Activated CD4-positive, alpha-beta T cell treated with anti-CD3 and anti-CD28 coated beads, Interleukin-2, amount 10 ng/mL, durations not matched to agents 7 days and 5 days (primary cell): ENCODE measurements at regions not wholly inside any gene's neighbourhood (a gene's known extent, or its start where the extent isn't known, plus 50 kb on each side); places are given as distances from the start of the nearest gene placed in this dataset.
"Not testable (repeated sequence)": the region's sequence is repeated elsewhere in the genome, so short reads cannot be mapped to it uniquely, and the experiment has no call there.

Experiments
- CTCF ChIA-PET: fragments of 350-600 bp; sonication (Branson Sonifier 250); formaldehyde crosslinking; loops from one replicate; lab custom pipeline; 2021; ENCODE audit warnings: antibody characterized with exemption; lab: Charles Lee
- POLR2A ChIA-PET: fragments of 350-600 bp; sonication (Branson Sonifier 250); formaldehyde crosslinking; loops from one replicate; lab custom pipeline; 2021; ENCODE audit warnings: antibody characterized with exemption; lab: Charles Lee
- DNase-seq: peaks from one replicate; pipeline ENCODE4 v3.0.0-alpha.2; 2020
- H3K27ac Mint-ChIP-seq: one replicate; pipeline ENCODE4 v1.8.0; 2021; ENCODE audit warnings: mild to moderate bottlenecking, moderate library complexity, mixed read lengths
- H3K27me3 Mint-ChIP-seq: one replicate; pipeline ENCODE4 v1.8.0; 2021; ENCODE audit warnings: mixed read lengths
- H3K36me3 Mint-ChIP-seq: one replicate; pipeline ENCODE4 v1.8.0; 2021; ENCODE audit warnings: low read depth, mixed read lengths
- H3K4me1 Mint-ChIP-seq: one replicate; pipeline ENCODE4 v1.8.0; 2021; ENCODE audit warnings: mixed read lengths
- H3K4me3 Mint-ChIP-seq: one replicate; pipeline ENCODE4 v1.8.0; 2021; ENCODE audit warnings: mild to moderate bottlenecking, moderate library complexity, mixed read lengths
- H3K9me3 Mint-ChIP-seq: one replicate; pipeline ENCODE4 v1.8.0; 2021; ENCODE audit warnings: mixed read lengths

- Mint-ChIP-seq H3K4me3 (no peak overlapping the region), H3K4me1 (no peaks in the 10 kb centered on the region), H3K36me3 (no peaks in the 10 kb centered on the region), H3K27me3 (peaks cover 3% of the 10 kb centered on the region), H3K9me3 (no peaks in the 10 kb centered on the region), H3K27ac (no peak overlapping the region)
- CTCF ChIA-PET, result no interaction called here
- POLR2A ChIA-PET, result no interaction called here
- no peak for DNase-seq
These were observed 249.1 kb upstream of the TEKT4 start for GRCh38 chr2:94622113-94622618.

- H3K36me3 Mint-ChIP-seq, POLR2A ChIA-PET, H3K27ac Mint-ChIP-seq, H3K9me3 Mint-ChIP-seq, DNase-seq, H3K27me3 Mint-ChIP-seq, CTCF ChIA-PET, H3K4me3 Mint-ChIP-seq, H3K4me1 Mint-ChIP-seq: not testable (repeated sequence)
These were observed 242.3 kb upstream of the TEKT4 start for GRCh38 chr2:94628953-94629352.

GRCh38 chr2:94641397-94641796 is 229.8 kb upstream of the TEKT4 start:
- H3K27me3 Mint-ChIP-seq, DNase-seq: not testable (repeated sequence)

GRCh38 chr2:94652131-94652530 is 219.1 kb upstream of the TEKT4 start:
- H3K4me1 Mint-ChIP-seq, H3K9me3 Mint-ChIP-seq, DNase-seq, H3K4me3 Mint-ChIP-seq, POLR2A ChIA-PET, CTCF ChIA-PET, H3K27ac Mint-ChIP-seq, H3K27me3 Mint-ChIP-seq, H3K36me3 Mint-ChIP-seq: not testable (repeated sequence)

More at GRCh38 chr2:94641397-94641796, 229.8 kb upstream of the TEKT4 start:
- CTCF ChIA-PET, POLR2A ChIA-PET, H3K4me1 Mint-ChIP-seq, H3K36me3 Mint-ChIP-seq, H3K4me3 Mint-ChIP-seq, H3K9me3 Mint-ChIP-seq, H3K27ac Mint-ChIP-seq: not testable (repeated sequence)

GRCh38 chr2:94669858-94670257 is 201.4 kb upstream of the TEKT4 start:
- H3K9me3 Mint-ChIP-seq, H3K27ac Mint-ChIP-seq, DNase-seq, POLR2A ChIA-PET, H3K4me3 Mint-ChIP-seq, H3K36me3 Mint-ChIP-seq, CTCF ChIA-PET, H3K4me1 Mint-ChIP-seq, H3K27me3 Mint-ChIP-seq: not testable (repeated sequence)

DNA sequence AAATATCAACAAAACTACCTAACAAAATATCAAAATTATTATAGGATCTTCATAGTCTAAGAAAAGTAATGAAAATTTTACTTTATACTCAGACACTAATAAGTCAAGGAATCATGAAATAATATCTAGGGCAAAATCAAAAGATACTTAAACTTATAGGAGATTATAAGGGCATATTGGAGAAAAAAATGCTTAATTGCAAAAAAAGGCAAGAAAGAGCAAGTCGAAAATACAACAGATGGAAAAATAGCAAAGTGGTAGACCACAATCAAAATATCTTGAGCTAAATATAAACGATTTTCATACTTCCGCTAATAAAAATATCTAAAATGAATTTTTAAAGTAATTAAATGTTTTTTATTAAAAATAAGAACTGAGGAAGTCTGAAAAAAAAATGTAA is 177.0 kb upstream of the TEKT4 start:
- H3K27ac Mint-ChIP-seq, result not testable (repeated sequence)

GRCh38 chr2:94708982-94709381 is 162.2 kb upstream of the TEKT4 start:
- H3K4me3 Mint-ChIP-seq, DNase-seq, POLR2A ChIA-PET, H3K27ac Mint-ChIP-seq, CTCF ChIA-PET, H3K4me1 Mint-ChIP-seq, H3K36me3 Mint-ChIP-seq, H3K27me3 Mint-ChIP-seq, H3K9me3 Mint-ChIP-seq: not testable (repeated sequence)

More for the DNA sequence above, 177.0 kb upstream of the TEKT4 start:
- H3K4me1 Mint-ChIP-seq, DNase-seq, CTCF ChIA-PET, H3K9me3 Mint-ChIP-seq, POLR2A ChIA-PET, H3K27me3 Mint-ChIP-seq, H3K36me3 Mint-ChIP-seq, H3K4me3 Mint-ChIP-seq: not testable (repeated sequence)

DNA sequence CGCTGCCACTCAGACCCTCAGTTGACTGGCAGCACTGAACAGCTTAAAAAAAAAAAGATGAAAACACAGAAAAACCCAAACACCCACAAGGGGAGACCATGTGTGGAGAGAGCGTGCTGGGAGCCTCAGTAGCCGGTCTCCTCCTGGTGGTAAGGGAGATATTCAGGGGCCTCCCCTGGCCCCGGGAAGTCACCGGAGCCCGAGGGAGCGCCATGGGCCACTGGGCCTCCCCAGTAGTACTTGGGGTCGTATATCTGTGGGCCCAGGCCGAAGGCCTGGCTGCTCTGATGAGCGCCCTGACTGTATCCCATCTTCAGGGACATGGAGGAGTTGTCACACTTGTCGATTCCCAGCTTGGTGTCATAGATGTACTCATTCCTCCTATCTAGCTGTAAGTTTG is 145.7 kb upstream of the TEKT4 start:
- Mint-ChIP-seq H3K36me3 (no peaks in the 10 kb centered on the region), H3K9me3 (no peaks in the 10 kb centered on the region), H3K27me3 (peaks cover 9% of the 10 kb centered on the region), H3K4me3 (no peak overlapping the region), H3K4me1 (no peaks in the 10 kb centered on the region), H3K27ac (no peak overlapping the region)
- no peak for DNase-seq
- POLR2A ChIA-PET, result no interaction called here
- CTCF ChIA-PET, result no interaction called here

- H3K36me3 Mint-ChIP-seq, CTCF ChIA-PET, DNase-seq, H3K27ac Mint-ChIP-seq, H3K4me3 Mint-ChIP-seq, H3K4me1 Mint-ChIP-seq, POLR2A ChIA-PET, H3K9me3 Mint-ChIP-seq: not testable (repeated sequence)
- H3K27me3 Mint-ChIP-seq, result peaks cover 13% of the 10 kb centered on the region
These were observed 135.7 kb upstream of the TEKT4 start for GRCh38 chr2:94735536-94735935.

GRCh38 chr2:94737145-94737544 is 134.1 kb upstream of the TEKT4 start:
- DNase-seq, H3K9me3 Mint-ChIP-seq, H3K27ac Mint-ChIP-seq, H3K36me3 Mint-ChIP-seq, CTCF ChIA-PET, POLR2A ChIA-PET, H3K4me3 Mint-ChIP-seq, H3K4me1 Mint-ChIP-seq: not testable (repeated sequence)
- H3K27me3 Mint-ChIP-seq, result peaks cover 15% of the 10 kb centered on the region

GRCh38 chr2:94737736-94738342 is 133.4 kb upstream of the TEKT4 start:
- DNase-seq, H3K4me1 Mint-ChIP-seq, H3K4me3 Mint-ChIP-seq, CTCF ChIA-PET, POLR2A ChIA-PET, H3K36me3 Mint-ChIP-seq, H3K27ac Mint-ChIP-seq, H3K9me3 Mint-ChIP-seq: not testable (repeated sequence)
- H3K27me3 Mint-ChIP-seq, result peaks cover 15% of the 10 kb centered on the region

GRCh38 chr2:94753466-94753998 is 117.7 kb upstream of the TEKT4 start:
- H3K27me3 Mint-ChIP-seq, result peaks cover 3% of the 10 kb centered on the region
- no peaks in the 10 kb centered on the region for H3K4me1 Mint-ChIP-seq
- no peak overlapping the region for H3K27ac Mint-ChIP-seq
- DNase-seq, result no peak
- POLR2A ChIA-PET, result no interaction called here
- CTCF ChIA-PET, result no interaction called here
- H3K36me3 Mint-ChIP-seq, result no peaks in the 10 kb centered on the region
- H3K4me3 Mint-ChIP-seq, result no peak overlapping the region
- no peaks in the 10 kb centered on the region for H3K9me3 Mint-ChIP-seq

DNA sequence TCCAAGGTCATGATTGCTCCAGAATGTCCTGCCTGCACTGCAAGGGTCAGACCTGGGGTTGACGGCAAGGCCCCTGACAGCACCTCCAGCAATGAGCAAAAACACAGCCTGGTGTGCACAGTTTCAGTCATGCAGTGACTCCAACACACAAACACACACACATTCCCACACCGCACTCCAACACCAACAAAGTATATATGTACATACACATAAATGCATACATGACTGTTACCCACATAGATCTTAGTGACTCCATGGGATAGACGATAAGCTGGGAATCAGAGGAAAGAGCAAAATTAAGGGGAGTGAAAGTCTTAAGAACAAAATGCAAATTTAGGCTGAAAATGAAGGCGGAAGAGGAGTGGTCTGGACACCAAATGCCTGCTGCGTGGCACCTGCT is 112.7 kb upstream of the TEKT4 start:
- Mint-ChIP-seq H3K4me1 (no peaks in the 10 kb centered on the region), H3K9me3 (no peaks in the 10 kb centered on the region), H3K36me3 (no peaks in the 10 kb centered on the region), H3K27ac (no peak overlapping the region), H3K27me3 (no peaks in the 10 kb centered on the region), H3K4me3 (no peak overlapping the region)
- no peak for DNase-seq
- ChIA-PET CTCF (no interaction called here), POLR2A (no interaction called here)

- CTCF ChIA-PET, result no interaction called here
- peak; percentile 20 for DNase-seq
- no peaks in the 10 kb centered on the region for H3K9me3 Mint-ChIP-seq
- H3K27ac Mint-ChIP-seq, result no peak overlapping the region
- H3K4me3 Mint-ChIP-seq, result no peak overlapping the region
- POLR2A ChIA-PET, result no interaction called here
- no peaks in the 10 kb centered on the region for H3K4me1 Mint-ChIP-seq
- H3K27me3 Mint-ChIP-seq, result no peaks in the 10 kb centered on the region
- no peaks in the 10 kb centered on the region for H3K36me3 Mint-ChIP-seq
These were observed 112.0 kb upstream of the TEKT4 start for GRCh38 chr2:94759211-94759610.
